CD4-positive, alpha-beta T cell treated with Interleukin-2 at 100 ng/mL for 4 hours (primary cell): ENCODE measurements at regions not wholly inside any gene's neighbourhood (a gene's known extent, or its start where the extent isn't known, plus 50 kb on each side); places are given as distances from the start of the nearest gene placed in this dataset.

Experiments used
- DNase-seq: peaks from one replicate; pipeline ENCODE4 v3.0.0-alpha.2; 2020; ENCODE audit warnings: low spot score

- DNase-seq = no peak
Measured at GRCh38 chrX:40147971-40148370, 50.2 kb upstream of the BCOR start.
